ENCODE measurements at regions not wholly inside any gene's neighbourhood (a gene's known extent, or its start where the extent isn't known, plus 50 kb on each side); places are given as distances from the start of the nearest gene placed in this dataset.

DNA sequence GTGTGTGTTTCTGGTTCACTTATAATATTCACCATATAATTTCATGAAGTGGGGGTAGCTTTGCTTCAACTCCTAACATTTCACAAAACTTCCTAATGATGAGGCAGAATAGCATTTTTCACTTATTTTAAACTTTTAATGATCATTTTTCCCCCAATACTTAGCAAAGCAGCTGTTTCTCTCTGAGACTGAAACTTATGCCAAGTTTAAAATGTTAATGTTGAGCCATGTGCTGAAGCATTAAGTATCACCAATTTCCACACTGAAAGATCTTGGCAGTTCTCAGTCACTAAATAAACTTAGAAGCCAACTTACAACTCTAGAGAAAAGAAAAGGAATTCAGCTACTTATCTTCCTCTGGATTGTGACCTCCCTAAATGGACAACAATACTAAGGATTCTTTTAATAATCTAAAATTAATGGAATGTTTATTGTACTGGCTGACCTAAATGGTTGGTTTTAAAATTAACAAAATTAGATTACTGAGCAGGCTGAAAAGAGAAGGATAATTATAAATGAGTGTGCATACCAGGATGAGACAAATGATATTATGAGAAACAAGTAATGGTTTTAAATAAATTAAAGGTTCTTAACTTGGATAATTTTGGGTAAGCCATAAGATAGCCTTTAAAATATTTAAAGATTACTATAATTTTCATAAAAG is 1429.4 kb upstream of the ADGRL3 start:
- Mint-ChIP-seq H3K4me3 (no peak overlapping the region), H3K4me1 (no peaks in the 10 kb centered on the region), H3K27me3 (ENCODE audit: low read depth) (no peaks in the 10 kb centered on the region), H3K36me3 (ENCODE audit: insufficient read depth in 1 of 3, low read depth in 3 of 3) (no peaks in the 10 kb centered on the region), H3K9me3 (no peaks in the 10 kb centered on the region), H3K27ac (no peak overlapping the region)
- H2BK20ac ChIP-seq (ENCODE audit: low read depth, low read length, poor library complexity, severe bottlenecking), result no peak overlapping the region
- H2AFZ ChIP-seq (ENCODE audit: low read length), result no peak overlapping the region
- no peak overlapping the region for H3K9ac ChIP-seq (ENCODE audit: extremely low read depth, insufficient read length, low read length)
- no peaks in the 10 kb centered on the region for H3K79me1 ChIP-seq (ENCODE audit: insufficient read depth, low read depth, low read length, poor library complexity, severe bottlenecking)
- no peak overlapping the region for H3K4me2 ChIP-seq (ENCODE audit: insufficient read depth, insufficient read length, low read length)
- no peak overlapping the region for H3K27ac ChIP-seq (ENCODE audit: insufficient read length, low read depth, low read length)
- H2BK12ac ChIP-seq (ENCODE audit: insufficient read length, low read depth, low read length), result no peak overlapping the region
- no peaks in the 10 kb centered on the region for H4K20me1 ChIP-seq (ENCODE audit: control insufficient read depth, insufficient read depth, insufficient read length)
- no peaks in the 10 kb centered on the region for H3K79me2 ChIP-seq (ENCODE audit: insufficient read depth, low read length)
- H4K8ac ChIP-seq (replicated peaks; ENCODE audit: insufficient read length, low read depth, low read length), result no peak overlapping the region
- no peak overlapping the region for H2AK5ac ChIP-seq (ENCODE audit: insufficient read length, low read length)
- no peaks in the 10 kb centered on the region for H3K4me1 ChIP-seq (ENCODE audit: insufficient read depth, low read length)
- H3K4ac ChIP-seq (ENCODE audit: low read depth, low read length), result no peak overlapping the region
- H2BK15ac ChIP-seq (ENCODE audit: low read depth, low read length), result no peak overlapping the region
- H4K91ac ChIP-seq (ENCODE audit: insufficient read length, low read depth, low read length), result no peak overlapping the region
- no peak overlapping the region for H3K18ac ChIP-seq (ENCODE audit: insufficient read length, low read depth, low read length)
- no peak for DNase-seq
- no peak overlapping the region for H3K14ac ChIP-seq (ENCODE audit: insufficient read depth, low read length)
- H3K23ac ChIP-seq (ENCODE audit: insufficient read length, low read depth, low read length), result no peak overlapping the region
- no peaks in the 10 kb centered on the region for H3K23me2 ChIP-seq (ENCODE audit: insufficient read length, low read depth, low read length, poor library complexity, severe bottlenecking)
- no peak overlapping the region for H4K5ac ChIP-seq (ENCODE audit: insufficient read length, low read depth, low read length)
- H3K9me3 ChIP-seq (ENCODE audit: control insufficient read depth, low read depth, low read length), result no peaks in the 10 kb centered on the region
- no peak overlapping the region for H3T11ph ChIP-seq (ENCODE audit: low read length)
- H2BK120ac ChIP-seq (ENCODE audit: low read depth, low read length, poor library complexity, severe bottlenecking), result no peak overlapping the region
- no peaks in the 10 kb centered on the region for H3K27me3 ChIP-seq (ENCODE audit: insufficient read depth, low read length)
- TF ChIP-seq, protein P1, sequence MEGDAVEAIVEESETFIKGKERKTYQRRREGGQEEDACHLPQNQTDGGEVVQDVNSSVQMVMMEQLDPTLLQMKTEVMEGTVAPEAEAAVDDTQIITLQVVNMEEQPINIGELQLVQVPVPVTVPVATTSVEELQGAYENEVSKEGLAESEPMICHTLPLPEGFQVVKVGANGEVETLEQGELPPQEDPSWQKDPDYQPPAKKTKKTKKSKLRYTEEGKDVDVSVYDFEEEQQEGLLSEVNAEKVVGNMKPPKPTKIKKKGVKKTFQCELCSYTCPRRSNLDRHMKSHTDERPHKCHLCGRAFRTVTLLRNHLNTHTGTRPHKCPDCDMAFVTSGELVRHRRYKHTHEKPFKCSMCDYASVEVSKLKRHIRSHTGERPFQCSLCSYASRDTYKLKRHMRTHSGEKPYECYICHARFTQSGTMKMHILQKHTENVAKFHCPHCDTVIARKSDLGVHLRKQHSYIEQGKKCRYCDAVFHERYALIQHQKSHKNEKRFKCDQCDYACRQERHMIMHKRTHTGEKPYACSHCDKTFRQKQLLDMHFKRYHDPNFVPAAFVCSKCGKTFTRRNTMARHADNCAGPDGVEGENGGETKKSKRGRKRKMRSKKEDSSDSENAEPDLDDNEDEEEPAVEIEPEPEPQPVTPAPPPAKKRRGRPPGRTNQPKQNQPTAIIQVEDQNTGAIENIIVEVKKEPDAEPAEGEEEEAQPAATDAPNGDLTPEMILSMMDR (conservative IDR thresholded peaks at IDR 0.05), result no peak
- no peak overlapping the region for H3K56ac ChIP-seq (ENCODE audit: insufficient read length, low read depth, low read length)
- no peak overlapping the region for H2BK5ac ChIP-seq (ENCODE audit: insufficient read length, low read length)

All from H9 (cell line).